SK-N-SH (cell line): ENCODE measurements at regions not wholly inside any gene's neighbourhood (a gene's known extent, or its start where the extent isn't known, plus 50 kb on each side); places are given as distances from the start of the nearest gene placed in this dataset.
"Not testable (repeated sequence)": the region's sequence is repeated elsewhere in the genome, so short reads cannot be mapped to it uniquely, and the experiment has no call there.

ENCODE experiments used
- CTCF ChIP-seq: fragments of 200-600 bp; sonication (generic); IDR thresholded peaks from 2 replicates; pipeline ENCODE4 v1.6.1; 2017; ENCODE audit warnings: antibody characterized with exemption, mild to moderate bottlenecking, moderate library complexity
- EZH2phosphoT487 ChIP-seq: fragments of 200-600 bp; sonication (generic); IDR thresholded peaks from 2 replicates; pipeline ENCODE4 v1.6.1; 2017; ENCODE audit warnings: low read depth, mixed run types, mild to moderate bottlenecking, antibody characterized with exemption, moderate library complexity, borderline replicate concordance
- MAX ChIP-seq: IDR thresholded peaks from 2 replicates; pipeline ENCODE4 v1.4.0; 2012; ENCODE audit warnings: low read depth
- NFIC ChIP-seq: IDR thresholded peaks from 2 replicates; pipeline ENCODE4 v1.4.0; 2012; ENCODE audit warnings: borderline replicate concordance
- USF2 ChIP-seq: fragments of 150-350 bp; IDR thresholded peaks from 2 replicates; pipeline ENCODE4 v1.6.1; 2017; ENCODE audit warnings: antibody characterized with exemption, low read length, low read depth, borderline replicate concordance
- TF ChIP-seq, protein P1 (sequence below): IDR thresholded peaks from 2 replicates; pipeline ENCODE4; 2012

- not testable (repeated sequence) for TF ChIP-seq CTCF, USF2, MAX, NFIC, EZH2phosphoT487
- TF ChIP-seq, protein P1, sequence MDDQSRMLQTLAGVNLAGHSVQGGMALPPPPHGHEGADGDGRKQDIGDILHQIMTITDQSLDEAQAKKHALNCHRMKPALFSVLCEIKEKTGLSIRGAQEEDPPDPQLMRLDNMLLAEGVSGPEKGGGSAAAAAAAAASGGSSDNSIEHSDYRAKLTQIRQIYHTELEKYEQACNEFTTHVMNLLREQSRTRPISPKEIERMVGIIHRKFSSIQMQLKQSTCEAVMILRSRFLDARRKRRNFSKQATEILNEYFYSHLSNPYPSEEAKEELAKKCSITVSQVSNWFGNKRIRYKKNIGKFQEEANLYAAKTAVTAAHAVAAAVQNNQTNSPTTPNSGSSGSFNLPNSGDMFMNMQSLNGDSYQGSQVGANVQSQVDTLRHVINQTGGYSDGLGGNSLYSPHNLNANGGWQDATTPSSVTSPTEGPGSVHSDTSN = not testable (repeated sequence)
These were observed 136.5 kb downstream of the OR4F15 start for GRCh38 chr15:101948491-101949010.
